Neural cell (in vitro differentiated cells): ENCODE measurements at regions not wholly inside any gene's neighbourhood (a gene's known extent, or its start where the extent isn't known, plus 50 kb on each side); places are given as distances from the start of the nearest gene placed in this dataset.

ENCODE experiments used
- H2AFZ ChIP-seq: fragments of 200-600, 300-800 bp; sonication (generic), shearing (Covaris generic); 2 replicates; pipeline ENCODE4 v1.6.0; 2014; ENCODE audit warnings: low read depth, mild to moderate bottlenecking, antibody characterized with exemption, low read length, moderate library complexity
- H3F3A ChIP-seq: fragments of 200-600 bp; shearing (Covaris generic); 2 replicates; pipeline ENCODE4 v1.6.1; 2016; ENCODE audit warnings: mild to moderate bottlenecking, moderate library complexity, mixed read lengths, antibody characterized with exemption, low read length; ENCODE audit not compliant: insufficient read depth, poor library complexity, severe bottlenecking
- H3K27ac ChIP-seq: fragments of 200-600, 300-800 bp; sonication (generic), shearing (Covaris generic); 2 replicates; pipeline ENCODE4 v1.5.1; 2014; ENCODE audit warnings: mild to moderate bottlenecking, low read length, moderate library complexity
- H3K27me3 ChIP-seq: fragments of 300-800, 200-600 bp; sonication (generic), shearing (Covaris generic); 2 replicates; pipeline ENCODE4 v1.6.0; 2014; ENCODE audit warnings: mild to moderate bottlenecking, low read depth, low read length, moderate library complexity; ENCODE audit not compliant: insufficient read depth
- H3K36me3 ChIP-seq: fragments of 300-800, 200-600 bp; sonication (generic), shearing (Covaris generic); 2 replicates; pipeline ENCODE4 v1.5.1; 2014; ENCODE audit warnings: mild to moderate bottlenecking, antibody characterized with exemption, low read length, moderate library complexity; ENCODE audit not compliant: insufficient read depth
- H3K4me2 ChIP-seq: fragments of 300-800, 200-600 bp; sonication (generic), shearing (Covaris generic); 2 replicates; pipeline ENCODE4 v1.6.0; 2014; ENCODE audit warnings: mild to moderate bottlenecking, low read length
- H3K4me3 ChIP-seq: fragments of 300-800, 200-600 bp; sonication (generic), shearing (Covaris generic); 2 replicates; pipeline ENCODE4 v1.5.1; 2014; ENCODE audit warnings: mild to moderate bottlenecking, low read length, moderate library complexity
- H3K79me2 ChIP-seq: fragments of 200-600 bp; shearing (Covaris generic); replicated peaks from 2 replicates; pipeline ENCODE4 v1.6.0; 2014; ENCODE audit warnings: mild to moderate bottlenecking, low read length, moderate library complexity; ENCODE audit not compliant: insufficient read depth
- H3K9ac ChIP-seq: fragments of 300-800, 200-600 bp; sonication (generic), shearing (Covaris generic); 2 replicates; pipeline ENCODE4 v1.6.1; 2016; ENCODE audit warnings: mild to moderate bottlenecking, low read length, mixed read lengths
- H3K9me2 ChIP-seq: fragments of 200-600 bp; shearing (Covaris generic); 2 replicates; pipeline ENCODE4 v1.6.1; 2016; ENCODE audit warnings: mild to moderate bottlenecking, low read length, mixed read lengths; ENCODE audit not compliant: insufficient read depth
- H3K9me3 ChIP-seq: fragments of 200-600, 300-800 bp; sonication (generic), shearing (Covaris generic); 2 replicates; pipeline ENCODE4 v1.6.1; 2016; ENCODE audit warnings: mild to moderate bottlenecking, mixed run types, low read length, moderate library complexity, mixed read lengths
- H4K20me1 ChIP-seq: fragments of 200-600 bp; shearing (Covaris generic); 2 replicates; pipeline ENCODE4 v1.6.1; 2016; ENCODE audit warnings: mild to moderate bottlenecking, mixed run types; ENCODE audit not compliant: insufficient read depth
- CTCF ChIP-seq: fragments of 450-650 bp; IDR thresholded peaks from 2 replicates; pipeline ENCODE4 v1.5.1; 2014; ENCODE audit warnings: antibody characterized with exemption, mild to moderate bottlenecking, moderate library complexity; ENCODE audit not compliant: poor library complexity, severe bottlenecking
- EP300 ChIP-seq: fragments of 450-650 bp; conservative IDR thresholded peaks from 2 replicates; pipeline ENCODE4 v1.6.1; 2014; ENCODE audit warnings: antibody characterized with exemption, mild to moderate bottlenecking, moderate library complexity; ENCODE audit not compliant: poor library complexity, severe bottlenecking
- EZH2 ChIP-seq: fragments of 200-600, 300-800 bp; shearing (Covaris generic), sonication (generic); IDR thresholded peaks from 2 replicates; pipeline ENCODE4 v1.6.1; 2014; ENCODE audit warnings: antibody characterized with exemption, low read length, borderline replicate concordance, mild to moderate bottlenecking; ENCODE audit not compliant: insufficient read depth, poor library complexity, severe bottlenecking
- MXI1 ChIP-seq: fragments of 450-650 bp; conservative IDR thresholded peaks from 2 replicates; pipeline ENCODE4 v1.6.1; 2014; ENCODE audit warnings: antibody characterized with exemption, mild to moderate bottlenecking; ENCODE audit not compliant: poor library complexity, severe bottlenecking
- POLR2AphosphoS5 ChIP-seq: IDR thresholded peaks from 2 replicates; pipeline ENCODE4 v1.6.1; 2012
- RAD21 ChIP-seq: fragments of 450-650 bp; conservative IDR thresholded peaks from 2 replicates; pipeline ENCODE4 v1.6.1; 2014; ENCODE audit warnings: antibody characterized with exemption, mild to moderate bottlenecking, moderate library complexity
- SMC3 ChIP-seq: fragments of 450-650 bp; conservative IDR thresholded peaks from 2 replicates; pipeline ENCODE4 v1.6.1; 2014; ENCODE audit warnings: antibody characterized with exemption, mild to moderate bottlenecking, moderate library complexity; ENCODE audit not compliant: poor library complexity
- TAF1 ChIP-seq: IDR thresholded peaks from 2 replicates; pipeline ENCODE4 v1.6.1; 2012; ENCODE audit warnings: low read depth
- TF ChIP-seq, protein P1 (sequence below): IDR thresholded peaks from 2 replicates; pipeline ENCODE4 v1.6.1; 2012; ENCODE audit warnings: borderline replicate concordance

DNA sequence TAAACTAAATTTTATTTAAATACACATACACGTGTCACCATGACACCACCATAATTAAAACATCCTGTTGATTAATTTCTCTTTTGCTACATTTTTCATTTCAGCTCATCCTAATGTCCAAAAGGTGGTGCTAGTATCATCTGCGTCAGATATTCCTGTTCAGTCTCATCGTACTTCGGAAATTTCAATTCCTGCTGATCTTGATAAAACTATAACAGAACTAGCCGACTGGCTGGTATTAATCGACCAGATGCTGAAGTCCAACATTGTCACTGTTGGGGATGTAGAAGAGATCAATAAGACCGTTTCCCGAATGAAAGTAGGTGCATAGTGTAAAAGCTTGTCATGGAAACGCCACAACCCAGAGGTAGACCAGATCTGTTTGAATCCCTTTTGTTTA is 263.4 kb downstream of the UTRN start:
- Histone ChIP-seq H3K9me3 (no peaks in the 10 kb centered on the region), H3K27me3 (no peaks in the 10 kb centered on the region), H3K4me3 (no peak overlapping the region), H3K27ac (no peak overlapping the region), H3K9ac (no peak overlapping the region), H3K4me2 (no peak overlapping the region), H3F3A (no peaks in the 10 kb centered on the region), H3K79me2 (no peaks in the 10 kb centered on the region), H3K36me3 (no peaks in the 10 kb centered on the region), H2AFZ (no peak overlapping the region), H3K9me2 (no peaks in the 10 kb centered on the region), H4K20me1 (no peaks in the 10 kb centered on the region)
- TF ChIP-seq, protein P1, sequence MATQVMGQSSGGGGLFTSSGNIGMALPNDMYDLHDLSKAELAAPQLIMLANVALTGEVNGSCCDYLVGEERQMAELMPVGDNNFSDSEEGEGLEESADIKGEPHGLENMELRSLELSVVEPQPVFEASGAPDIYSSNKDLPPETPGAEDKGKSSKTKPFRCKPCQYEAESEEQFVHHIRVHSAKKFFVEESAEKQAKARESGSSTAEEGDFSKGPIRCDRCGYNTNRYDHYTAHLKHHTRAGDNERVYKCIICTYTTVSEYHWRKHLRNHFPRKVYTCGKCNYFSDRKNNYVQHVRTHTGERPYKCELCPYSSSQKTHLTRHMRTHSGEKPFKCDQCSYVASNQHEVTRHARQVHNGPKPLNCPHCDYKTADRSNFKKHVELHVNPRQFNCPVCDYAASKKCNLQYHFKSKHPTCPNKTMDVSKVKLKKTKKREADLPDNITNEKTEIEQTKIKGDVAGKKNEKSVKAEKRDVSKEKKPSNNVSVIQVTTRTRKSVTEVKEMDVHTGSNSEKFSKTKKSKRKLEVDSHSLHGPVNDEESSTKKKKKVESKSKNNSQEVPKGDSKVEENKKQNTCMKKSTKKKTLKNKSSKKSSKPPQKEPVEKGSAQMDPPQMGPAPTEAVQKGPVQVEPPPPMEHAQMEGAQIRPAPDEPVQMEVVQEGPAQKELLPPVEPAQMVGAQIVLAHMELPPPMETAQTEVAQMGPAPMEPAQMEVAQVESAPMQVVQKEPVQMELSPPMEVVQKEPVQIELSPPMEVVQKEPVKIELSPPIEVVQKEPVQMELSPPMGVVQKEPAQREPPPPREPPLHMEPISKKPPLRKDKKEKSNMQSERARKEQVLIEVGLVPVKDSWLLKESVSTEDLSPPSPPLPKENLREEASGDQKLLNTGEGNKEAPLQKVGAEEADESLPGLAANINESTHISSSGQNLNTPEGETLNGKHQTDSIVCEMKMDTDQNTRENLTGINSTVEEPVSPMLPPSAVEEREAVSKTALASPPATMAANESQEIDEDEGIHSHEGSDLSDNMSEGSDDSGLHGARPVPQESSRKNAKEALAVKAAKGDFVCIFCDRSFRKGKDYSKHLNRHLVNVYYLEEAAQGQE = no peak
- TF ChIP-seq TAF1 (no peak), CTCF (peak; percentile 66), MXI1 (no peak), EZH2 (no peak), RAD21 (peak; percentile 70), EP300 (no peak), SMC3 (peak; percentile 63), POLR2AphosphoS5 (no peak)

GRCh38 chr6:144549837-144550747 is 265.0 kb downstream of the UTRN start:
- no peaks in the 10 kb centered on the region for H3K27me3 ChIP-seq
- no peaks in the 10 kb centered on the region for H4K20me1 ChIP-seq
- H3K36me3 ChIP-seq = no peaks in the 10 kb centered on the region
- H3K4me2 ChIP-seq = no peak overlapping the region
- TF ChIP-seq RAD21 (no peak), SMC3 (no peak), TAF1 (no peak), MXI1 (no peak), EZH2 (no peak), CTCF (no peak), POLR2AphosphoS5 (no peak), EP300 (no peak)
- TF ChIP-seq, protein P1 = no peak
- no peak overlapping the region for H3K4me3 ChIP-seq
- no peak overlapping the region for H2AFZ ChIP-seq
- no peaks in the 10 kb centered on the region for H3K79me2 ChIP-seq
- no peak overlapping the region for H3K27ac ChIP-seq
- no peaks in the 10 kb centered on the region for H3K9me2 ChIP-seq
- H3F3A ChIP-seq = no peaks in the 10 kb centered on the region
- H3K9ac ChIP-seq = no peak overlapping the region
- H3K9me3 ChIP-seq = no peaks in the 10 kb centered on the region
